Esophagus squamous epithelium (tissue), 5 donors: ENCODE measurements at regions not wholly inside any gene's neighbourhood (a gene's known extent, or its start where the extent isn't known, plus 50 kb on each side); places are given as distances from the start of the nearest gene placed in this dataset.
"Not testable (repeated sequence)": the region's sequence is repeated elsewhere in the genome, so short reads cannot be mapped to it uniquely, and the experiment has no call there.

ENCODE experiments used
- DNase-seq: peaks from one replicate; lab custom pipeline; 2025; lab: John Stamatoyannopoulos, UW
- H3K27ac ChIP-seq, 4 donors: fragments of 200-600 bp; sonication (generic); one replicate each; pipeline ENCODE4 v1.5.1; 2016 to 2019; ENCODE audit warnings: mild to moderate bottlenecking in 1 of 4
- H3K27me3 ChIP-seq, 4 donors: fragments of 200-600 bp; sonication (generic); 1 replicate in 3 of 4; 2 replicates in 1 of 4; pipeline versions ENCODE4 v1.5.1 to v1.6.0; 2017 to 2021; ENCODE audit warnings: antibody characterized with exemption in 1 of 4
- H3K36me3 ChIP-seq, 3 donors: fragments of 200-600 bp; sonication (generic); one replicate each; pipeline ENCODE4 v1.5.1; 2016 to 2019
- H3K4me1 ChIP-seq, 3 donors: fragments of 200-600 bp; sonication (generic); one replicate each; pipeline ENCODE4 v1.5.1; 2017 to 2019
- H3K4me3 ChIP-seq, 4 donors: fragments of 200-600 bp; sonication (generic); 1 replicate in 3 of 4; 2 replicates in 1 of 4; pipeline ENCODE4 v1.5.1; 2016 to 2019; ENCODE audit warnings: mild to moderate bottlenecking in 2 of 4, moderate library complexity in 1 of 4
- H3K9me3 ChIP-seq, 3 donors: fragments of 200-600 bp; sonication (generic); one replicate each; pipeline ENCODE4 v1.5.1; 2016 to 2019
- POLR2A ChIP-seq, 4 donors: fragments of 450-650 bp; IDR thresholded peaks; one replicate each; pipeline ENCODE4 v1.6.1; 2017; ENCODE audit warnings: antibody characterized with exemption in 4 of 4, mild to moderate bottlenecking in 4 of 4, moderate library complexity in 3 of 4
- WGBS, 2 donors: methylation state at CpG; one replicate each; pipeline ENCODE4 v1.1.5; 2018; 5-methylcytosine and 5-hydroxymethylcytosine counted together
- intact Hi-C: fragments of 100-400 bp; cut with DNase I; formaldehyde crosslinking; loops from one replicate; pipeline ENCODE4 v1.15.0; 2022
- TF ChIP-seq, protein P1 (sequence below), 6 experiments: fragments of 450-650 bp in 4 of 6; fragments of 200-600 bp in 2 of 6; sonication (generic) in 2 of 6; IDR thresholded peaks; one replicate each; pipeline ENCODE4 v1.5.1; 2016 to 2019; ENCODE audit warnings: antibody characterized with exemption in 6 of 6, mild to moderate bottlenecking in 4 of 6, moderate library complexity in 4 of 6
- donor health status: DM: yes; HTN: yes; CAD: no.

DNA sequence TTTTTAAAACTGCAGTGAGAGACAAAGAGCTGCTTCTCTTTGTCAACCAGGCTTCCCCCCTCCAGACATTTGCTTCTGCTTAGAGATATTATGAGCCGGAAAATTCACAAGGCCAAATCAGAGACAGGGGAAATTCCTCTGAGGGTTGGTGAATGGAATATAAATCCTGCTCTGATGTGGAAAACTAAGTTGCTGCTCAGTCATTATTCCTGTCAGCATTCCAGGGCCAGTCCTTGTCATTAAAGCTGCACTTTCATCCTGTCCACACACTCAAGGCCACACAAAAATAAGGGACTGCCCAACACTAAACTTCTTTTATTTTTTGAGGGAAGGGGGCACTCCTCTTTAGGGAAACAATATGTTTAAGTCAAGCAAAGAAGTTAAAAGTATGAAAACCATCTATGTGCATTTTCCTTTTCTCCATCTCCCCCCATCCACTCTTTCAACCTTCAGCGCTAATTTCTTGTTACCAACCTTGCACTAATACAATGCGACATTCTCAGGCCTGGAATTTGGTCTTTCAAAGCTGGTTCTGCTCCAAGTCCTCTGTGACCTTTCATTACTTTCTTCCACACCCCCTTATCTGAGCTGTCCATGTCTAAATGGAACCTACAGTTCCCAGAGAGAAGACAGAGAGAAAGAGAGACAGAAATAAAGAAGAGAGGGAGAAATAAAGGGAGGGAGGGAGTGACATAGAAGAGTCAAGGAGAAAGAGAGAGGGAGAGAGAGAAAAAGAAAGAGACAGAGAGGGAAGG, 118.9 kb upstream of the S1PR3 start:
- TF ChIP-seq POLR2A (IDR thresholded peaks at IDR 0.05): no peak
- TF ChIP-seq, protein P1, sequence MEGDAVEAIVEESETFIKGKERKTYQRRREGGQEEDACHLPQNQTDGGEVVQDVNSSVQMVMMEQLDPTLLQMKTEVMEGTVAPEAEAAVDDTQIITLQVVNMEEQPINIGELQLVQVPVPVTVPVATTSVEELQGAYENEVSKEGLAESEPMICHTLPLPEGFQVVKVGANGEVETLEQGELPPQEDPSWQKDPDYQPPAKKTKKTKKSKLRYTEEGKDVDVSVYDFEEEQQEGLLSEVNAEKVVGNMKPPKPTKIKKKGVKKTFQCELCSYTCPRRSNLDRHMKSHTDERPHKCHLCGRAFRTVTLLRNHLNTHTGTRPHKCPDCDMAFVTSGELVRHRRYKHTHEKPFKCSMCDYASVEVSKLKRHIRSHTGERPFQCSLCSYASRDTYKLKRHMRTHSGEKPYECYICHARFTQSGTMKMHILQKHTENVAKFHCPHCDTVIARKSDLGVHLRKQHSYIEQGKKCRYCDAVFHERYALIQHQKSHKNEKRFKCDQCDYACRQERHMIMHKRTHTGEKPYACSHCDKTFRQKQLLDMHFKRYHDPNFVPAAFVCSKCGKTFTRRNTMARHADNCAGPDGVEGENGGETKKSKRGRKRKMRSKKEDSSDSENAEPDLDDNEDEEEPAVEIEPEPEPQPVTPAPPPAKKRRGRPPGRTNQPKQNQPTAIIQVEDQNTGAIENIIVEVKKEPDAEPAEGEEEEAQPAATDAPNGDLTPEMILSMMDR (IDR thresholded peaks at IDR 0.05): no peak
- WGBS, 2 donors: 70 to 77% methylated on average over 2 to 3 of the region's 3 CpGs
- Histone ChIP-seq H3K27me3 (no peaks in the 10 kb centered on the region), H3K36me3 (no peaks in the 10 kb centered on the region), H3K27ac (no peak overlapping the region), H3K9me3 (no peaks in the 10 kb centered on the region), H3K4me1 (no peaks in the 10 kb centered on the region), H3K4me3 (no peak overlapping the region)
- no peak for DNase-seq
- intact Hi-C loops: no loop called here

- H3K9me3 ChIP-seq: no peaks in the 10 kb centered on the region
- intact Hi-C loops: no loop called here
- no peaks in the 10 kb centered on the region for H3K4me1 ChIP-seq
- no peaks in the 10 kb centered on the region for H3K36me3 ChIP-seq
- H3K27me3 ChIP-seq: no peaks in the 10 kb centered on the region
- no peak overlapping the region for H3K27ac ChIP-seq
- TF ChIP-seq, protein P1 (IDR thresholded peaks at IDR 0.05): no peak
- no peak for TF ChIP-seq POLR2A (IDR thresholded peaks at IDR 0.05)
- no peak for DNase-seq
- WGBS, 2 donors: 68 to 75% methylated on average over 2 to 7 of the region's 10 CpGs
- H3K4me3 ChIP-seq: no peak overlapping the region
Measured at GRCh38 chr9:88873635-88874034, 117.6 kb upstream of the S1PR3 start.

GRCh38 chr9:88874391-88874790, 116.9 kb upstream of the S1PR3 start:
- H3K27ac ChIP-seq: no peak overlapping the region
- H3K36me3 ChIP-seq: no peaks in the 10 kb centered on the region
- TF ChIP-seq POLR2A (IDR thresholded peaks at IDR 0.05): no peak
- TF ChIP-seq, protein P1 (IDR thresholded peaks at IDR 0.05): no peak
- no peak for DNase-seq
- H3K4me1 ChIP-seq: no peaks in the 10 kb centered on the region
- WGBS, 2 donors: 61 to 81% methylated on average over 6 of the region's 6 CpGs
- no peak overlapping the region for H3K4me3 ChIP-seq
- intact Hi-C loops: no loop called here
- no peaks in the 10 kb centered on the region for H3K27me3 ChIP-seq
- H3K9me3 ChIP-seq: no peaks in the 10 kb centered on the region

DNA sequence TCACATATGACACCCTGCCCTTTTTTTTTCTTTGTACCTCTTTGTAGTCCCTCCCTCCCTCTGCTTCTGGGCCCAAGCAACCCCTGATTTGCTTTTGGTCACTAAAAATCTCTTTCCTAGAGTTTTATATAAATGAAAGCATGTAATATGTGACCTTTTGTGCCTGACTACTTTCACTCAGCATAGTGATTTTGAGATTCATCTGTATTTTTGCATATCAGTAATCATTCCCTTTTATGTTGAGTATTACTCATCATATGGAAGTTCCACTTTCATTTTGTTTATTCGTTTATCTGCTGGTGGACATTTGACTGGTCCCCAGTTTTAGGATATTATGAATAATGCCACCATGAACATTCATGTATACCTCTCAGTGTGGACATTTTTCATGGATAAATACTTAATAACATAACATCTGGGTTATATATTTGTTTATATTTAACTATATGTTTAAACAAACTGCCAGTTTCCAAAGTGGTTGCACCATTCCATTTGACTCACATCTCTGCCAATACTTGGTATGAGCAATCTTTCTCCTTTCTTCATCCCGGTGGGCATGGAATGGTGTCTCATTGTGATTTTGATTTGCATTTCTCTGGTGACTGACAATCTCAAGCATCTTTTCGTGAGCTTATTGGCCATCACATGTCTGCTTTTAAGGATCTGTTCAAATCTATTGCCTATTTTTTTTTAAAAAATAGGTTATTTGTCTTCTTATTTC, 115.7 kb upstream of the S1PR3 start:
- Histone ChIP-seq H3K27ac (no peak overlapping the region), H3K36me3 (no peaks in the 10 kb centered on the region), H3K27me3 (no peaks in the 10 kb centered on the region), H3K9me3 (no peaks in the 10 kb centered on the region), H3K4me3 (no peak overlapping the region), H3K4me1 (no peaks in the 10 kb centered on the region)
- TF ChIP-seq, protein P1 (IDR thresholded peaks at IDR 0.05): no peak
- TF ChIP-seq POLR2A (IDR thresholded peaks at IDR 0.05): no peak
- 53 to 57% methylated on average over 3 of the region's 3 CpGs for WGBS, 2 donors
- intact Hi-C loops: no loop called here
- no peak for DNase-seq

DNA sequence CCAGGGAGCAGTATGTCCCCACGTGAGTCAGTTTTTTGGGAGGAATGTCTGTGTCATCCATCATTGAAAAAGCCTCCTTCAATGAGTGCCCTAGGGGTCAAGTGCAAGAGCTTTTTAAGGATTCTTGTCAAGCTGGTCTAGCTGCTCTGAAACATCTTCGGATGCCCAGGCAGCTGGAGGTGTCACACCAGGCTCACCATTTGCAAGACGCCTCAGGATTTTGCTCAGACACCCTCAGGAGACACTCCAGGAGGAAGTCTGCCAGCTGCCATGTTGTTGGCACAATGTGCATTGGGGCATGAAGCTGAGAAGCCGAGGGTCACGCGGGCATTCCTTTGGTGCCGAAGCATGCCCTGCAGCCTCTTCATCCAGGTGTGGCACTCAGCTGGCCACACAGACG, 111.1 kb upstream of the S1PR3 start:
- no peak for TF ChIP-seq POLR2A (IDR thresholded peaks at IDR 0.05)
- TF ChIP-seq, protein P1 (IDR thresholded peaks at IDR 0.05): no peak
- intact Hi-C loops: no loop called here
- no peak overlapping the region for H3K27ac ChIP-seq
- H3K4me3 ChIP-seq: no peak overlapping the region
- H3K27me3 ChIP-seq: no peaks in the 10 kb centered on the region
- H3K4me1 ChIP-seq: no peaks in the 10 kb centered on the region
- 59 to 64% methylated on average over 6 to 8 of the region's 8 CpGs for WGBS, 2 donors
- no peaks in the 10 kb centered on the region for H3K36me3 ChIP-seq
- no peaks in the 10 kb centered on the region for H3K9me3 ChIP-seq
- no peak for DNase-seq

- intact Hi-C loops, DNase-seq, H3K4me1 ChIP-seq, H3K36me3 ChIP-seq, H3K9me3 ChIP-seq, H3K27me3 ChIP-seq, H3K27ac ChIP-seq, H3K4me3 ChIP-seq: not testable (repeated sequence)
- 58 to 62% methylated on average over 1 of the region's 1 CpG for WGBS, 2 donors
Measured at GRCh38 chr9:88884291-88884690, 107.0 kb upstream of the S1PR3 start.
